ENCODE measurements at regions not wholly inside any gene's neighbourhood (a gene's known extent, or its start where the extent isn't known, plus 50 kb on each side); places are given as distances from the start of the nearest gene placed in this dataset.

- TF ChIP-seq ZBTB7B (CRISPR knock-in tag; IDR thresholded peaks at IDR 0.05) (0 out of 2 replicates have a peak, but pooled peaks have one; percentile 43), ZNF816 (CRISPR knock-in tag; IDR thresholded peaks at IDR 0.05; ENCODE audit: borderline replicate concordance) (no peak), TIGD3 (CRISPR knock-in tag; IDR thresholded peaks at IDR 0.05; ENCODE audit: borderline replicate concordance) (no peak), TMF1 (CRISPR knock-in tag; IDR thresholded peaks at IDR 0.05; ENCODE audit: low read depth) (no peak), ZC3H13 (CRISPR knock-in tag; IDR thresholded peaks at IDR 0.05) (no peak), STAT6 (CRISPR knock-in tag; IDR thresholded peaks at IDR 0.05; ENCODE audit: borderline replicate concordance) (no peak), MLXIP (CRISPR knock-in tag; IDR thresholded peaks at IDR 0.05; ENCODE audit: borderline replicate concordance) (no peak), MTA3 (CRISPR knock-in tag; IDR thresholded peaks at IDR 0.05) (no peak), ASH2L (IDR thresholded peaks at IDR 0.05; ENCODE audit: insufficient read length, low read depth, low read length) (no peak), FOXO1 (CRISPR knock-in tag; IDR thresholded peaks at IDR 0.05) (no peak), TFDP2 (CRISPR knock-in tag; IDR thresholded peaks at IDR 0.05) (no peak), SMAD3 (CRISPR knock-in tag; IDR thresholded peaks at IDR 0.05) (0 out of 2 replicates have a peak, but pooled peaks have one; percentile 44), ADNP (CRISPR knock-in tag; IDR thresholded peaks at IDR 0.05) (no peak), NRL (CRISPR knock-in tag; IDR thresholded peaks at IDR 0.05; ENCODE audit: borderline replicate concordance) (no peak), HMGA1 (CRISPR knock-in tag; conservative IDR thresholded peaks at IDR 0.05) (no peak), ARID2 (CRISPR knock-in tag; IDR thresholded peaks at IDR 0.05; ENCODE audit: borderline replicate concordance) (no peak), ZNF460 (CRISPR knock-in tag; IDR thresholded peaks at IDR 0.05; ENCODE audit: borderline replicate concordance) (no peak), BHLHE40 (IDR thresholded peaks at IDR 0.05; ENCODE audit: low read length) (no peak), SRSF1 (optimal IDR thresholded peaks at IDR 0.05; ENCODE audit: low read depth, low read length) (no peak), ZSCAN12 (CRISPR knock-in tag; IDR thresholded peaks at IDR 0.05) (no peak), GATA4 (IDR thresholded peaks at IDR 0.05; ENCODE audit: borderline replicate concordance, low read depth) (no peak), TSC22D2 (CRISPR knock-in tag; IDR thresholded peaks at IDR 0.05; ENCODE audit: borderline replicate concordance) (no peak), ZNF775 (CRISPR knock-in tag; IDR thresholded peaks at IDR 0.05; ENCODE audit: borderline replicate concordance) (no peak), ZNF564 (CRISPR knock-in tag; IDR thresholded peaks at IDR 0.05) (no peak), HMG20B (CRISPR knock-in tag; conservative IDR thresholded peaks at IDR 0.05) (no peak)
These were observed 269.4 kb downstream of the CTTN start (continued) for GRCh38 chr11:70667767-70668166.
